IMR-90 (cell line): ENCODE measurements at regions not wholly inside any gene's neighbourhood (a gene's known extent, or its start where the extent isn't known, plus 50 kb on each side); places are given as distances from the start of the nearest gene placed in this dataset.

ENCODE experiments used
- ATAC-seq: fragments of 200-7000 bp; cut with Tn5 transposase; 2 replicates; pipeline ENCODE4 v1.9.1; 2020; ENCODE audit warnings: low read depth, mild to moderate bottlenecking, moderate library complexity
- BruUV-seq: library from RNA; stranded (reverse); fragments of 400-500 nt; replicated peaks from 2 replicates; lab custom pipeline; 2021; lab: Mats Ljungman, UMichigan
- CTCF ChIA-PET: fragments of 300-600 bp; formaldehyde crosslinking; extraction: SDS; loops from one replicate; lab custom pipeline; 2021; ENCODE audit warnings: antibody characterized with exemption; lab: Yijun Ruan, JAX
- POLR2A ChIA-PET: fragments of 300-600 bp; sonication (Branson Sonifier 250); formaldehyde crosslinking; loops from one replicate; lab custom pipeline; 2022; ENCODE audit warnings: antibody characterized with exemption; ENCODE audit not compliant: unreplicated experiment; lab: Charles Lee
- DNase-seq: peaks from one replicate; pipeline ENCODE4 v3.0.0; 2013
- H2AFZ ChIP-seq: replicated peaks from 2 replicates; pipeline ENCODE3; 2013; ENCODE audit warnings: low read length, mild to moderate bottlenecking; ENCODE audit not compliant: poor library complexity
- H2AK5ac ChIP-seq: 2 replicates; pipeline ENCODE4 v1.6.1; 2013; ENCODE audit warnings: low read depth, low read length, inconsistent platforms
- H2AK9ac ChIP-seq: replicated peaks from 2 replicates; pipeline ENCODE3; 2013; ENCODE audit warnings: mild to moderate bottlenecking, low read depth, low read length, moderate library complexity; ENCODE audit not compliant: poor library complexity
- H2BK120ac ChIP-seq: 2 replicates; pipeline ENCODE4 v1.6.1; 2013; ENCODE audit warnings: low read depth, low read length, inconsistent platforms
- H2BK15ac ChIP-seq: 3 replicates; pipeline ENCODE4 v1.6.1; 2013; ENCODE audit warnings: low read depth, low read length, inconsistent platforms
- H2BK20ac ChIP-seq: 2 replicates; pipeline ENCODE4 v1.6.1; 2013; ENCODE audit warnings: low read depth, mild to moderate bottlenecking, inconsistent platforms, low read length, moderate library complexity
- H2BK5ac ChIP-seq: 2 replicates; pipeline ENCODE4 v1.6.1; 2013; ENCODE audit warnings: mild to moderate bottlenecking, low read depth, low read length, inconsistent platforms; ENCODE audit not compliant: poor library complexity, severe bottlenecking
- H3K14ac ChIP-seq: replicated peaks from 2 replicates; pipeline ENCODE4 v1.6.1; 2013; ENCODE audit warnings: low read depth, low read length, inconsistent platforms
- H3K18ac ChIP-seq: 2 replicates; pipeline ENCODE4 v1.6.1; 2013; ENCODE audit warnings: low read depth, low read length, control low read depth
- H3K23ac ChIP-seq: 2 replicates; pipeline ENCODE4 v1.6.1; 2013; ENCODE audit warnings: low read depth, low read length, inconsistent platforms
- H3K27ac ChIP-seq: 2 replicates; pipeline ENCODE4 v1.5.1; 2013; ENCODE audit warnings: mild to moderate bottlenecking, control low read depth, low read length; ENCODE audit not compliant: insufficient read depth
- H3K27me3 ChIP-seq: 2 replicates; pipeline ENCODE4 v1.6.1; 2013; ENCODE audit warnings: low read length; ENCODE audit not compliant: control insufficient read depth, insufficient read depth
- H3K36me3 ChIP-seq: 2 replicates; pipeline ENCODE4 v1.6.1; 2013; ENCODE audit warnings: low read length, mixed read lengths; ENCODE audit not compliant: control insufficient read depth, insufficient read depth
- H3K4ac ChIP-seq: 2 replicates; pipeline ENCODE4 v1.6.1; 2013; ENCODE audit warnings: low read depth, low read length, inconsistent platforms
- H3K4me1 ChIP-seq: 2 replicates; pipeline ENCODE4 v1.6.1; 2013; ENCODE audit warnings: low read length, mixed read lengths; ENCODE audit not compliant: control insufficient read depth, insufficient read depth
- H3K4me2 ChIP-seq: 2 replicates; pipeline ENCODE4 v1.6.1; 2013; ENCODE audit warnings: low read depth, mild to moderate bottlenecking, control low read depth, low read length, moderate library complexity
- H3K4me3 ChIP-seq: 2 replicates; pipeline ENCODE4 v1.5.1; 2013; ENCODE audit warnings: low read depth, mild to moderate bottlenecking, control low read depth, low read length, moderate library complexity; ENCODE audit not compliant: insufficient read depth
- H3K56ac ChIP-seq: 2 replicates; pipeline ENCODE4 v1.6.1; 2013; ENCODE audit warnings: low read length, inconsistent platforms; ENCODE audit not compliant: insufficient read depth; ENCODE audit errors: extremely low read depth
- H3K79me1 ChIP-seq, 2 experiments: 2 replicates each; pipeline ENCODE4 v1.6.1; 2013; ENCODE audit warnings: low read length in 2 of 2, inconsistent platforms in 1 of 2, low read depth in 1 of 2
- H3K9ac ChIP-seq: 2 replicates; pipeline ENCODE4 v1.6.1; 2013; ENCODE audit warnings: low read depth, low read length, control low read depth
- H3K9me1 ChIP-seq: 2 replicates; pipeline ENCODE4 v1.6.1; 2013; ENCODE audit warnings: low read length, inconsistent platforms; ENCODE audit not compliant: insufficient read depth
- H3K9me3 ChIP-seq: 2 replicates; pipeline ENCODE4 v1.6.1; 2013; ENCODE audit warnings: low read length; ENCODE audit not compliant: control insufficient read depth, insufficient read depth
- H4K20me1 ChIP-seq: 2 replicates; pipeline ENCODE4 v1.6.1; 2013; ENCODE audit warnings: low read length, inconsistent platforms; ENCODE audit not compliant: insufficient read depth
- H4K5ac ChIP-seq: 2 replicates; pipeline ENCODE4 v1.6.1; 2013; ENCODE audit warnings: mild to moderate bottlenecking, low read depth, low read length, control low read depth
- H4K8ac ChIP-seq, 2 experiments: 2 replicates each; pipeline ENCODE4 v1.6.1; 2013; ENCODE audit warnings: low read depth in 2 of 2, low read length in 2 of 2, control low read depth in 1 of 2, inconsistent platforms in 1 of 2
- H4K91ac ChIP-seq: 2 replicates; pipeline ENCODE4 v1.6.1; 2013; ENCODE audit warnings: low read depth, low read length, inconsistent platforms; ENCODE audit not compliant: insufficient read depth
- BHLHE40 ChIP-seq: fragments of 150-350 bp; IDR thresholded peaks from 2 replicates; pipeline ENCODE4 v1.6.1; 2016; ENCODE audit warnings: mild to moderate bottlenecking, low read depth, low read length
- FOS ChIP-seq: fragments of 150-350 bp; IDR thresholded peaks from 2 replicates; pipeline ENCODE4 v1.6.1; 2016; ENCODE audit warnings: low read depth, low read length
- MAFK ChIP-seq: IDR thresholded peaks from 2 replicates; pipeline ENCODE4 v1.6.1; 2012; ENCODE audit warnings: low read depth, low read length, improper control_type of control experiment
- MXI1 ChIP-seq: IDR thresholded peaks from 2 replicates; pipeline ENCODE4 v1.6.1; 2012; ENCODE audit warnings: low read depth, mild to moderate bottlenecking, low read length, moderate library complexity, borderline replicate concordance
- POLR2A ChIP-seq: IDR thresholded peaks from 2 replicates; pipeline ENCODE4 v1.6.1; 2012; ENCODE audit warnings: mild to moderate bottlenecking, low read depth, low read length
- WGBS, 2 experiments: methylation state at CpG; one replicate each; pipeline versions ENCODE4 v1.1.5 to v1.1.7; 2013; ENCODE audit warnings: missing lambda C conversion rate in 2 of 2; ENCODE audit not compliant: insufficient read length in 1 of 2; ENCODE audit errors: extremely low coverage in 2 of 2; 5-methylcytosine and 5-hydroxymethylcytosine counted together
- dilution Hi-C: fragments of 300-500 bp; cut with HindIII; formaldehyde crosslinking; loops from one replicate; pipeline ENCODE4 v1.14.3; 2018; ENCODE audit warnings: low sequenced_read_pairs; ENCODE audit not compliant: unreplicated experiment
- in situ Hi-C: fragments of 300-500 bp; cut with MboI; formaldehyde crosslinking; loops from 3 replicates; pipeline ENCODE4 v1.14.3; 2019; ENCODE audit warnings: low sequenced_read_pairs, inconsistent platforms, mixed read lengths
- intact Hi-C: fragments of 100-400 bp; cut with micrococcal nuclease; formaldehyde crosslinking; loops from 2 replicates; pipeline ENCODE4 v1.10.0; 2022

DNA sequence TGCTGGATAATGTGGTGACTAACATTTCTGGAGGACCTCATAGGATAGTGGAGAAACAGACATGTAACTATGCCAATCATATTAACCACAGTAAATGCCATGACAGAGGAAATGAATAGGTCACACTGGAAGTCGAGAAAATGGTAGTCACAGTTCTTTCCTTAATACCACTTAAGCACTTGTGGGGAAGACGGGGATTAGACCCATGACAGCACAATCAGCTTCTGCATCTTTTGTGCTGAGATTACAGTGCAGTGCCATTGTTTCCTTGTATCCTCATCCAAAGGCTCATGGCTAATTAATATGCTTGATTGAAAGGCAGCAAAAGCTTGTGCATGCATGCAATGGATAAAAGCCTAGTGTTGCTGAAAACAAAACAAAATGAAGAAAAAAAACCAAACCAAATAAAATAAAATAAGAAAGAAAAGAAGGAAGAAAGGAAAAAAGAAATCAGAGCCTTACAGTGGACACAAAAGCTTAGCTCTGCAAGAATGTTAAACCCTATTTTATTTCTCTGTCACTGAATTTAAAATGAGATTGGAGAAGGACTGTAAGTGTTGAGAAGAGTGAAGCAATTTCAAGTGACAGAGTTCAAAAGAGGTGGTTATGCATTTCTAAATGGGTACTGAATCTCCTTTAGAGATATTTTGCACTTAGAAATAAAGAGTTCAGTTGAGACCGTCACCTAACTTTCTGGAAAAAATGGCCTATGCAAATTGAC is 1011.9 kb downstream of the CDH8 start:
- H3K56ac ChIP-seq = no peak overlapping the region
- H3K79me1 ChIP-seq = no peaks in the 10 kb centered on the region
- peaks cover 8% of the 10 kb centered on the region for H3K9me3 ChIP-seq
- H3K36me3 ChIP-seq = no peaks in the 10 kb centered on the region
- no peak overlapping the region for H4K8ac ChIP-seq
- H3K4me2 ChIP-seq = no peak overlapping the region
- H2BK15ac ChIP-seq = no peak overlapping the region
- H3K14ac ChIP-seq = no peak overlapping the region
- H2BK5ac ChIP-seq = no peak overlapping the region
- no peak overlapping the region for H3K18ac ChIP-seq
- dilution Hi-C loops (no loop called here), intact Hi-C loops (no loop called here), in situ Hi-C loops (no loop called here)
- no peaks in the 10 kb centered on the region for H4K20me1 ChIP-seq
- H3K23ac ChIP-seq = no peak overlapping the region
- no peak overlapping the region for H4K91ac ChIP-seq
- ChIA-PET CTCF (no interaction called here), POLR2A (no interaction called here)
- H3K9ac ChIP-seq = no peak overlapping the region
- H3K27me3 ChIP-seq = no peaks in the 10 kb centered on the region
- H3K4ac ChIP-seq = no peak overlapping the region
- WGBS, 2 experiments = no CpG with 5 or more reads among the region's 3 CpGs
- TF ChIP-seq POLR2A = no peak
- TF ChIP-seq BHLHE40 = no peak
- no peak for TF ChIP-seq MXI1
- no peak for TF ChIP-seq MAFK
- no peak for TF ChIP-seq FOS
- H3K4me1 ChIP-seq = no peaks in the 10 kb centered on the region
- H3K27ac ChIP-seq = no peak overlapping the region
- no peak overlapping the region for H4K5ac ChIP-seq
- H2AK5ac ChIP-seq = no peak overlapping the region
- H2BK20ac ChIP-seq = no peak overlapping the region
- H3K4me3 ChIP-seq = no peak overlapping the region
- H3K9me1 ChIP-seq = no peaks in the 10 kb centered on the region
- H2AFZ ChIP-seq = no peak overlapping the region
- ATAC-seq (no peak), DNase-seq (no peak)
- H2AK9ac ChIP-seq = no peak overlapping the region
- H2BK120ac ChIP-seq = no peak overlapping the region
- BruUV-seq = no TSS peak
